IMR-90 (cell line): ENCODE measurements at regions not wholly inside any gene's neighbourhood (a gene's known extent, or its start where the extent isn't known, plus 50 kb on each side); places are given as distances from the start of the nearest gene placed in this dataset.

Experiments
- ATAC-seq: fragments of 200-7000 bp; cut with Tn5 transposase; 2 replicates; pipeline ENCODE4 v1.9.1; 2020; ENCODE audit warnings: low read depth, mild to moderate bottlenecking, moderate library complexity
- BruUV-seq: library from RNA; stranded (reverse); fragments of 400-500 nt; replicated peaks from 2 replicates; lab custom pipeline; 2021; lab: Mats Ljungman, UMichigan
- CTCF ChIA-PET: fragments of 300-600 bp; formaldehyde crosslinking; extraction: SDS; loops from one replicate; lab custom pipeline; 2021; ENCODE audit warnings: antibody characterized with exemption; lab: Yijun Ruan, JAX
- POLR2A ChIA-PET: fragments of 300-600 bp; sonication (Branson Sonifier 250); formaldehyde crosslinking; loops from one replicate; lab custom pipeline; 2022; ENCODE audit warnings: antibody characterized with exemption; ENCODE audit not compliant: unreplicated experiment; lab: Charles Lee
- DNase-seq: peaks from one replicate; pipeline ENCODE4 v3.0.0; 2013
- H2AFZ ChIP-seq: replicated peaks from 2 replicates; pipeline ENCODE3; 2013; ENCODE audit warnings: low read length, mild to moderate bottlenecking; ENCODE audit not compliant: poor library complexity
- H2AK5ac ChIP-seq: 2 replicates; pipeline ENCODE4 v1.6.1; 2013; ENCODE audit warnings: low read depth, low read length, inconsistent platforms
- H2AK9ac ChIP-seq: replicated peaks from 2 replicates; pipeline ENCODE3; 2013; ENCODE audit warnings: mild to moderate bottlenecking, low read depth, low read length, moderate library complexity; ENCODE audit not compliant: poor library complexity
- H2BK120ac ChIP-seq: 2 replicates; pipeline ENCODE4 v1.6.1; 2013; ENCODE audit warnings: low read depth, low read length, inconsistent platforms
- H2BK15ac ChIP-seq: 3 replicates; pipeline ENCODE4 v1.6.1; 2013; ENCODE audit warnings: low read depth, low read length, inconsistent platforms
- H2BK20ac ChIP-seq: 2 replicates; pipeline ENCODE4 v1.6.1; 2013; ENCODE audit warnings: low read depth, mild to moderate bottlenecking, inconsistent platforms, low read length, moderate library complexity
- H2BK5ac ChIP-seq: 2 replicates; pipeline ENCODE4 v1.6.1; 2013; ENCODE audit warnings: mild to moderate bottlenecking, low read depth, low read length, inconsistent platforms; ENCODE audit not compliant: poor library complexity, severe bottlenecking
- H3K14ac ChIP-seq: replicated peaks from 2 replicates; pipeline ENCODE4 v1.6.1; 2013; ENCODE audit warnings: low read depth, low read length, inconsistent platforms
- H3K18ac ChIP-seq: 2 replicates; pipeline ENCODE4 v1.6.1; 2013; ENCODE audit warnings: low read depth, low read length, control low read depth
- H3K23ac ChIP-seq: 2 replicates; pipeline ENCODE4 v1.6.1; 2013; ENCODE audit warnings: low read depth, low read length, inconsistent platforms
- H3K27ac ChIP-seq: 2 replicates; pipeline ENCODE4 v1.5.1; 2013; ENCODE audit warnings: mild to moderate bottlenecking, control low read depth, low read length; ENCODE audit not compliant: insufficient read depth
- H3K27me3 ChIP-seq: 2 replicates; pipeline ENCODE4 v1.6.1; 2013; ENCODE audit warnings: low read length; ENCODE audit not compliant: control insufficient read depth, insufficient read depth
- H3K36me3 ChIP-seq: 2 replicates; pipeline ENCODE4 v1.6.1; 2013; ENCODE audit warnings: low read length, mixed read lengths; ENCODE audit not compliant: control insufficient read depth, insufficient read depth
- H3K4ac ChIP-seq: 2 replicates; pipeline ENCODE4 v1.6.1; 2013; ENCODE audit warnings: low read depth, low read length, inconsistent platforms
- H3K4me1 ChIP-seq: 2 replicates; pipeline ENCODE4 v1.6.1; 2013; ENCODE audit warnings: low read length, mixed read lengths; ENCODE audit not compliant: control insufficient read depth, insufficient read depth
- H3K4me2 ChIP-seq: 2 replicates; pipeline ENCODE4 v1.6.1; 2013; ENCODE audit warnings: low read depth, mild to moderate bottlenecking, control low read depth, low read length, moderate library complexity
- H3K4me3 ChIP-seq: 2 replicates; pipeline ENCODE4 v1.5.1; 2013; ENCODE audit warnings: low read depth, mild to moderate bottlenecking, control low read depth, low read length, moderate library complexity; ENCODE audit not compliant: insufficient read depth
- H3K56ac ChIP-seq: 2 replicates; pipeline ENCODE4 v1.6.1; 2013; ENCODE audit warnings: low read length, inconsistent platforms; ENCODE audit not compliant: insufficient read depth; ENCODE audit errors: extremely low read depth
- H3K79me1 ChIP-seq, 2 experiments: 2 replicates each; pipeline ENCODE4 v1.6.1; 2013; ENCODE audit warnings: low read length in 2 of 2, inconsistent platforms in 1 of 2, low read depth in 1 of 2
- H3K9ac ChIP-seq: 2 replicates; pipeline ENCODE4 v1.6.1; 2013; ENCODE audit warnings: low read depth, low read length, control low read depth
- H3K9me1 ChIP-seq: 2 replicates; pipeline ENCODE4 v1.6.1; 2013; ENCODE audit warnings: low read length, inconsistent platforms; ENCODE audit not compliant: insufficient read depth
- H3K9me3 ChIP-seq: 2 replicates; pipeline ENCODE4 v1.6.1; 2013; ENCODE audit warnings: low read length; ENCODE audit not compliant: control insufficient read depth, insufficient read depth
- H4K20me1 ChIP-seq: 2 replicates; pipeline ENCODE4 v1.6.1; 2013; ENCODE audit warnings: low read length, inconsistent platforms; ENCODE audit not compliant: insufficient read depth
- H4K5ac ChIP-seq: 2 replicates; pipeline ENCODE4 v1.6.1; 2013; ENCODE audit warnings: mild to moderate bottlenecking, low read depth, low read length, control low read depth
- H4K8ac ChIP-seq, 2 experiments: 2 replicates each; pipeline ENCODE4 v1.6.1; 2013; ENCODE audit warnings: low read depth in 2 of 2, low read length in 2 of 2, control low read depth in 1 of 2, inconsistent platforms in 1 of 2
- H4K91ac ChIP-seq: 2 replicates; pipeline ENCODE4 v1.6.1; 2013; ENCODE audit warnings: low read depth, low read length, inconsistent platforms; ENCODE audit not compliant: insufficient read depth
- MXI1 ChIP-seq: IDR thresholded peaks from 2 replicates; pipeline ENCODE4 v1.6.1; 2012; ENCODE audit warnings: low read depth, mild to moderate bottlenecking, low read length, moderate library complexity, borderline replicate concordance
- WGBS, 2 experiments: methylation state at CpG; one replicate each; pipeline versions ENCODE4 v1.1.5 to v1.1.7; 2013; ENCODE audit warnings: missing lambda C conversion rate in 2 of 2; ENCODE audit not compliant: insufficient read length in 1 of 2; ENCODE audit errors: extremely low coverage in 2 of 2; 5-methylcytosine and 5-hydroxymethylcytosine counted together
- dilution Hi-C: fragments of 300-500 bp; cut with HindIII; formaldehyde crosslinking; loops from one replicate; pipeline ENCODE4 v1.14.3; 2018; ENCODE audit warnings: low sequenced_read_pairs; ENCODE audit not compliant: unreplicated experiment
- in situ Hi-C: fragments of 300-500 bp; cut with MboI; formaldehyde crosslinking; loops from 3 replicates; pipeline ENCODE4 v1.14.3; 2019; ENCODE audit warnings: low sequenced_read_pairs, inconsistent platforms, mixed read lengths
- intact Hi-C: fragments of 100-400 bp; cut with micrococcal nuclease; formaldehyde crosslinking; loops from 2 replicates; pipeline ENCODE4 v1.10.0; 2022

- Histone ChIP-seq H3K9me1 (no peaks in the 10 kb centered on the region), H2BK120ac (no peak overlapping the region), H3K4me3 (no peak overlapping the region), H4K20me1 (no peaks in the 10 kb centered on the region), H3K27ac (no peak overlapping the region), H3K9ac (no peak overlapping the region), H3K9me3 (no peaks in the 10 kb centered on the region), H2BK5ac (no peak overlapping the region), H4K8ac (no peak overlapping the region), H4K91ac (no peak overlapping the region), H3K27me3 (peaks cover 23% of the 10 kb centered on the region), H3K4me2 (no peak overlapping the region), H2BK15ac (no peak overlapping the region), H2AFZ (no peak overlapping the region), H3K79me1 (no peaks in the 10 kb centered on the region), H3K23ac (no peak overlapping the region), H2AK5ac (no peak overlapping the region), H3K4ac (no peak overlapping the region), H2AK9ac (no peak overlapping the region), H3K4me1 (no peaks in the 10 kb centered on the region), H3K14ac (no peak overlapping the region), H3K56ac (no peak overlapping the region), H2BK20ac (no peak overlapping the region), H3K36me3 (no peaks in the 10 kb centered on the region), H3K18ac (no peak overlapping the region), H4K5ac (no peak overlapping the region)
- ChIA-PET CTCF (no interaction called here), POLR2A (no interaction called here)
- DNase-seq: no peak
- in situ Hi-C loops (no loop called here), dilution Hi-C loops (no loop called here), intact Hi-C loops (no loop called here)
- TF ChIP-seq MXI1: no peak
- WGBS, 2 experiments: no CpG with 5 or more reads among the region's 3 CpGs
- no TSS peak for BruUV-seq
- no peak for ATAC-seq
These were observed 63.4 kb upstream of the ARAP3 start for GRCh38 chr5:141745390-141745789.
